Lung microvascular endothelial cell (primary cell): ENCODE measurements at regions not wholly inside any gene's neighbourhood (a gene's known extent, or its start where the extent isn't known, plus 50 kb on each side); places are given as distances from the start of the nearest gene placed in this dataset.
A peak's percentile ranks its signal among the peaks of the same experiment; 100 is the strongest.
"Not testable (repeated sequence)": the region's sequence is repeated elsewhere in the genome, so short reads cannot be mapped to it uniquely, and the experiment has no call there.

Experiments
- DNase-seq, 2 donors: peaks; one replicate each; pipeline versions ENCODE4 v3.0.0 to v3.0.0-alpha.2; 2010; ENCODE audit warnings: low read depth in 2 of 2

GRCh38 chrX:22527302-22527701 lies 254.6 kb downstream of the CBLL2 start:
- DNase-seq = no peak

GRCh38 chrX:22533898-22534297 lies 261.2 kb downstream of the CBLL2 start:
- peak in 1 of 2 donors; percentile 17 for DNase-seq

GRCh38 chrX:22534643-22535042 lies 261.9 kb downstream of the CBLL2 start:
- DNase-seq = peak; percentile 62 to 86

DNA sequence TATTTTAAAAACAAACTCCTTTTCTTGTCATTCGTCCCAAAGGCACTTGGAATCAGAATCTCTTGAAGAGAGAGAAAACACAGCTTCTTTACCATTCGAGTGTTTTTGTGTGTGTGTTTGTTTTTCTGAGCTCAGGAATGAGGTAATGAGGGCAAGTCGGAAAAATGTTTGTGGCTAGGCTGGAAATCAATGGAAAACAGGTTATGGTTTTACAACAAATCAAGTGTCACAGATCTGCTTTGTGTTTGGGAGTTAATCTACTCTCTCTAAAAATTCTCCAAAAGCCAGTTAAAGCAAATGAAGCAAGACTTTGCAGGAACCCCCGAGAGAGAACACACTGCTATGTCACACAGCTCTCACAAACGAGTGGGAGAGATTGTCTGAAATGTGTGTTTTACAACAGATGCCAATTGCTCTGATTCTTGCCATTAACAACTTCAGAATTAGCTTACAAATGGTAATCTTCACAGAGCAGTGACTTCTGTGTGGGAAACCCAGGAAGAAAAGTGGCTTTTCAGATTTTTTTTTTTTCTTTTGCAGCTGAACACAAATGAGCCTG lies 264.1 kb downstream of the CBLL2 start:
- DNase-seq = peak in 1 of 2 donors; percentile 4

DNA sequence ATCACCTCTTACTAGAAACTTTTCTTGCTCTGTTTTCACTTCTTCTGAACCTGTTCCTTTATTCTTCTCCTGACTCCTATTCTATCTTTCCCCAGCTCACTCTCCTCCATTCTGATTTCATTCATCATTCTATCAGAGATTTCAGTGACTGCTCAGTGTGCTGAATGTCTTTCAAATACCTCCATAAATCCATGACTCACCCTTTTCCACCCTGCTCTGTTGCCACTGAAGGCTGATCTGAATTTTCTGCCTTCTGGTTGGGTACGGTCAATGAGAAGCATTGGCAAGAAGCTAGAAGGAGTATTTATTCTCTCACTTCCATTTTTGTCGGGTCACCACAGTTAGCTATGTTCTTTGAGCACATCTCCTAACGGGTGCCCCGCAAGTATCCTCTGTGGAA lies 265.9 kb downstream of the CBLL2 start:
- no peak for DNase-seq

GRCh38 chrX:22541926-22542325 lies 269.2 kb downstream of the CBLL2 start:
- peak in 1 of 2 donors; percentile 19 for DNase-seq

DNA sequence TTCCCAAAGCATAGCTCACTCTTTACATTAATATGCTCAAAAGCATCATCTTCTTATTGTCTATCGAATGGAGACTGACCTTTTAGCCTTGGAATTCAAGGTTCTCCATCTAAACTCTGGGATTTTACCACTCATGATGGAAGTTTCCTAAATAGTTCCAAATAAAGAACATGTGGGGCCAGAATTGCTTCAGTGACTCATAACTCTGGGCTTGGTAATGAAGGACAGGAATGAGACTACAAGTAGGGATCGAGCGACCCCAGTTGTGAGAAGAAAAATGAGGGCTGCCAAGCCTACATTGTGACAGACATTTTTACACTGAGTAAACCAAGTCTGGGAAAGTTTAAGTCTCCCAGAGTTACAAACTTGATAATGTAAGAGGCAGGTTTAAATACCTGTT lies 269.9 kb downstream of the CBLL2 start:
- DNase-seq = peak in 1 of 2 donors; percentile 16

DNA sequence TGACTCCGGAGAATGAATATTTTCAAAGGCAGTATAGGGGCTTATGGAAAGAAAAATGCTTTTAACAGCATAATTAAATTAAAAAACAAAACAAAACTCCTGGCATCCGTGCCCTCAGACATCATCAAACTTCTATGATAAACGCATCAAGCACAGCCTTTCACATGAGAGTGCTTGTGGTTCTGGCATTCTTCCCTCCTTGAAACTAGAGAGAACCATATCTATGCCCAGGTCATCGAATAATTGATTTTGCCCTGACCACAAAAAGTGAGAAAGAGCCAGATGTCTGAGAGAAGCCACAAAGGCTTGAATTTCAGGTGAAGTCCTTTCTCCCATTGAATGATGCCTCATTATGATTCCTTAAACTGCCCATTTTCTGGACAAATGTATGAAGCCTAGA lies 286.8 kb downstream of the CBLL2 start:
- DNase-seq = no peak

- peak in 1 of 2 donors; percentile 3 for DNase-seq
Observed at GRCh38 chrX:22575161-22575845, 302.6 kb downstream of the CBLL2 start.

DNA sequence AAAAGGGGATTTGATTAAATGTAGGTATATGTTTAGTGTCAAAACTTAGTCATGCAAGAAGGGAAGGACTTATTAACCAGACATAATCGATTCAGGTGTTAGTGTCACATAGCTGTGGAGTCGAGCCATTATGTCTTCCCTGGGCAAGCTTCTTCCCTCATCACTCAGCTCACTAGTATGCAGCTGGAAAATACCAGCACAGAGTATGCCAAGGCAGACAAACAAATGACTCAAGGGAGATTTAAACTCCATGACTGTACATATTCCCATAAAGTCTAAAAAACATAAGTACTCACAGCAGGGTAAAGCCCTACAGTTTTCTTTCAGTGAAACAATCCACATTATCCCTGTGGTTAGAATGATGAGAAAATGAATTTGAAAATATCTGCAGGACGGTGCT lies 304.5 kb downstream of the CBLL2 start:
- peak; percentile 2 to 49 for DNase-seq

DNA sequence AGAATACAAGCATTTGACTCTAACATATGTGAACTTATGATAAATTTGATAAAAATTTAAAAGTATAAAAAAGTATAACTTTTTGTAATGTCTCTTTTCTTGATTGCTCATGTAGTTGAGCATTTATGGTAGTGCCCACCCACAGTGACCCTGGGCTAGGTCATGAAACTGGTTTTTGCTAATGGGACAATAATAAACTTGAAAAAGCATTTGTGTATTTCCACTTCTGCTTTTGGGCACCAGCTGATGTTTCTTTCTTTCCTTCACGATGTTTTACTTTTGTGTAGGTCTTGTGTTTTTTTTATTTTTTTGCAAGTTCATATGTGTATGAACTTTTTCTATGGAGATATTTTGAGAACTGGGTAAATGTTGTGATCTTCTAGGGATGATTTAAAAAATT lies 313.1 kb downstream of the CBLL2 start:
- no peak for DNase-seq

DNA sequence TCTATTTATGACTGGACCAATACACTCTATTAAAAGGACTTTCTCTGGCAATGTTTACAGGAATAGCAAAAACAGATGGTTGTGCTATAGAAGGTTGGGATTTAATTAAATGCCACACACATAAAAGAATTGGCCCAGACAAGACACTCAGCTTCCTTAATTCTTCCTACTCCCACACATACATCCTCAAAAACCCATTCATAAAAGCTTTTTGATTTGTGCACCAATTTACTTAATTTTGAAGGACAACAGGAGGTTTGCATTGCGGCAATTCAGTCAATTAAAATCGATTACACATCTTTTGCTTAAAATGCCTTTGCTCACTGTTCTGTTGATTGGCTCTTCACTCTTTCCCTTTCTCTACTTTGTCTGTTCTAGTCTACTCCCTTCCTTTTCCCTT lies 317.1 kb downstream of the CBLL2 start:
- no peak for DNase-seq

DNA sequence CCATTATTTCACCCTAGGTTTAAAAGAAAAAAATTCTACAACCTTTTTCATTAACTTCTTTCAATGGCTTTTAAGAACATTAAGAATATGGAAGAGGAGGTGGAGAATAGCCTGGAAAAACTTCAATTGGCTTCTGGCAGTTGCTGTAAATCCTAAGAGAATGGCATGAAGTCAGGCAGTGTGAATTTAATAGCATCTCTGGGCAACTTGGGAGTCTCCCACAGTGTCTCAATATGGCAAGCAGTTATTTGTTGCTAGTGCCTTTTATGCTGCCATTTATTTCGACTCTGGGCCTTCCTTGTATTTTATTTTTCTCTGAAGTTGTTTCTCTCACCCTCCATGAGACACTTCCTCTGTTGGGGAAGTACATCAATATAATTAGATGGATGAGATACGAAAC lies 322.1 kb downstream of the CBLL2 start:
- DNase-seq = peak in 1 of 2 donors; percentile 31

DNA sequence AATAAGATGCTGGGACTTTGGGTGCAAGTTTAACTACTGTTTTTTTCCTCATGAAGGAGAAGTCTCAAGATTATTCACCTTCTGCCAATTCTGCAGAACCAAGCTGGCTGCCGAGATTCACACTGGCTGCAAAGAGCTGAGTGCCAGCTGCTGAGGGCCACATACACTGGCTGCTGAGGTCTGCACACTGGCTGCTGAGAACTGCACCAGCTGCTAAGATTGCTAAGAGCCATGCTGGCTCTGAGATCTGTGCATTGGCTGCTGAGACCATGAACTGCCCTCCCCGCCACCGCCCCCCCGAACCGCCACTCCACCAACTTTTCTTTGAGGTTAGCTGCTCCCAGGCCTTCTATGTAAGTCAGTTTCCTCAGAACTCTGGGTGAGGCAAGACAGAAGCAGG lies 330.3 kb downstream of the CBLL2 start:
- no peak for DNase-seq

GRCh38 chrX:22609452-22609851 lies 336.7 kb downstream of the CBLL2 start:
- not testable (repeated sequence) for DNase-seq

DNA sequence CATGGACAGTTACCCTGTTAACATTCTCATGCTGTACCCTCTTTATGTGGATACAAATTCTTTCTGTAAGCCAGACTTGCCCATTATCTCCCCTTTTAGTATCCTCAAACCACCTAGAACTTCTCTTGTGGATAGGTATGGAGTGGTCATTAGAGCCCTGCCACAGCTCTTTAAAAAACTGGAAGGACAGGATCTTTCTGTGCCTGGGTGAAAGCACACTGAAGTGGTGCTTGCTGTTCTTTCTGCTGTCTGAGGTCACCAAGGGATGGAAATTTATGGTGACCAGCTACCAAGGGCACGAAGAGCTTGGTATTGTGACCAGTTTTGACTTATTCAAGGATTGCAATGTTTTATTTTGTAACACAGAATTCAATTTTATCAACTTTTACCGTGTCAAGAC lies 344.2 kb downstream of the CBLL2 start:
- DNase-seq = no peak

GRCh38 chrX:22627576-22627975 lies 354.9 kb downstream of the CBLL2 start:
- DNase-seq = no peak

GRCh38 chrX:22628275-22628674 lies 355.6 kb downstream of the CBLL2 start:
- DNase-seq = no peak

DNA sequence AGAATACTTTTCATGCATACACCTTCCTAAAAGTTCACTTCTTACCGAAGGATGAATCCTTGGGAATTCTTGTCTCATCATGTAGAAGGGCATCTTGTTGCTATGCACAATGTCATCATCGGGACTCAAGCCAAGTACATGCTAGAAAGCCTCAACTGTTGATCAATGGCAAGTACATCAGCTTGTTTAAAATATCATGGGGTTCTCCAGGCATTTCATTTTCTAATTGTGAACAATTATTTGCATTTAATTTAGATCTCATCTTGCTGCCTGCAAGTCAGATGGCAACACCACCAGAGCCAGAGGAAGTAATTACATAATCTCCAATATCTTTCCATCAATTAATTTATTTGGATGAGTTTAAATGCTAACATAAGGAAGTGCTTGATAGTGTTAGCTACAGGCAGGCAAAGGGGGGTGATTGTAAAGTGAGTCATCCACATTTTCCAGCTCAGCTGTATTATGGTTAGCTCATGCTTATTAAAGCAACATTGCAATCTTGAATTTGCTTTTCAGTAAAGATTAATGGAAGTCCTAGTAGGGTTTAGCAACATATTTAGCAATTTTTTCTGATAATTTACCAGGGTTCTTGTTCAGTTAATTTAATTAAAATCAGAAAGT lies 356.5 kb downstream of the CBLL2 start:
- DNase-seq = peak; percentile 53 to 73

GRCh38 chrX:22634083-22634482 lies 361.4 kb downstream of the CBLL2 start:
- DNase-seq = peak in 1 of 2 donors; percentile 10

DNA sequence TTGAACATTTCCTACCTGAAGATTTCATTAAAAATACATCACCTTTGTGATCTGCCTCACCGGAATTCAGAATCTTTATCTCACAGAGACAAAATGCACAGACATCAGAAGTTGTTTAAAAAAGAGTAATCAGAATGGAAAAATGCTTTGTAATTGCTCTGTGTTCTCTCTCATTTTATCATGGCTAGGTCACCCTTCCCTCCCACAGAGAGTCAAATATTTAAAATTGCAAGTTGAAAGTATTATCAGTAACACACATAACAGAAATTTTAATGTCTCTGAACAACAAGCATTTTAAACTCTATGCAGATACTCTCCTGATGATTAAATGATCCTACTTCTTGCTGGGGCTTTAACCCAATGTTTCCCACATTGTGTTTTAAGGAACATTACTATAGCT lies 362.0 kb downstream of the CBLL2 start:
- DNase-seq = no peak

- peak in 1 of 2 donors; percentile 4 for DNase-seq
Observed at GRCh38 chrX:22648281-22648680, 351.5 kb upstream of the DDX53 start.

DNA sequence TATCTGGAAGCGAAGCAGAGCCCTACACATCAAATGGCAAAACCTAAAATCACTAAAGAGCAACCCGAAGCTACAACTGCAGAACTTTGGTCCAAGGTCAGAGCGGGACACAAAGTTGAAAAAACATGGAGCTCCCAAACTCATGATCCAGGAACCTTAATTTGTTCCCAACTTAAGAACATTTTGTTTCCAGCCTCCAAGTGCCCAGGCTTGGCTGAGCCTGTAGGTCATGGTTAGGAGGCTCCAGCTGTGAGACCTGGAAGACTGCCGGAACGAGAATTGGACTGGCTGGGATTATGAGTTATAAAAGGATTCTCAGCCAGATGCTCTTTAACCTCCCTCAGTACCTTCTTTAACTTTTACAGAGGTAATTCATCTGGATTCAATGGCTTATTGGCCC lies 349.1 kb upstream of the DDX53 start:
- DNase-seq = no peak
